GM21619 (cell line): ENCODE measurements at regions not wholly inside any gene's neighbourhood (a gene's known extent, or its start where the extent isn't known, plus 50 kb on each side); places are given as distances from the start of the nearest gene placed in this dataset.

ENCODE experiments used
- ATAC-seq: cut with Tn5 transposase; IDR thresholded peaks from one replicate; pipeline ENCODE4 v1.9.1; 2021; ENCODE audit not compliant: unreplicated experiment

GRCh38 chr5:171578829-171579491, 159.5 kb downstream of the FGF18 start:
- no peak for ATAC-seq

GRCh38 chr5:171579976-171580411, 160.5 kb downstream of the FGF18 start:
- ATAC-seq = no peak

GRCh38 chr5:171580502-171581265, 161.2 kb downstream of the FGF18 start:
- ATAC-seq = no peak

- ATAC-seq = no peak
Observed at GRCh38 chr5:171581781-171582180, 162.3 kb downstream of the FGF18 start.

GRCh38 chr5:171582849-171583248, 163.4 kb downstream of the FGF18 start:
- ATAC-seq = no peak

GRCh38 chr5:171585981-171586380, 166.5 kb downstream of the FGF18 start:
- no peak for ATAC-seq

GRCh38 chr5:171586436-171586835, 167.0 kb downstream of the FGF18 start:
- ATAC-seq = no peak

GRCh38 chr5:171588046-171588445, 168.6 kb downstream of the FGF18 start:
- ATAC-seq = no peak

GRCh38 chr5:171588790-171589189, 169.3 kb downstream of the FGF18 start:
- ATAC-seq = no peak

GRCh38 chr5:171589461-171589860, 170.0 kb downstream of the FGF18 start:
- ATAC-seq = no peak

- ATAC-seq = no peak
Observed at GRCh38 chr5:171592076-171592475, 172.6 kb downstream of the FGF18 start.

- ATAC-seq = no peak
Observed at GRCh38 chr5:171592736-171593135, 173.3 kb downstream of the FGF18 start.

- ATAC-seq = no peak
Observed at GRCh38 chr5:171593401-171593800, 174.0 kb downstream of the FGF18 start.

GRCh38 chr5:171593976-171594375, 174.5 kb downstream of the FGF18 start:
- no peak for ATAC-seq

GRCh38 chr5:171595401-171595800, 176.0 kb downstream of the FGF18 start:
- no peak for ATAC-seq

- ATAC-seq = no peak
Observed at GRCh38 chr5:171595801-171596231, 176.4 kb downstream of the FGF18 start.

GRCh38 chr5:171596391-171596878, 177.0 kb downstream of the FGF18 start:
- no peak for ATAC-seq

GRCh38 chr5:171597946-171598640, 178.6 kb downstream of the FGF18 start:
- no peak for ATAC-seq

- no peak for ATAC-seq
Observed at GRCh38 chr5:171598641-171599152, 179.2 kb downstream of the FGF18 start.

GRCh38 chr5:171599411-171599810, 180.0 kb downstream of the FGF18 start:
- ATAC-seq = no peak

GRCh38 chr5:171599957-171600612, 180.6 kb downstream of the FGF18 start:
- no peak for ATAC-seq
